DOHH2 (cell line): ENCODE measurements at regions not wholly inside any gene's neighbourhood (a gene's known extent, or its start where the extent isn't known, plus 50 kb on each side); places are given as distances from the start of the nearest gene placed in this dataset.

ENCODE experiments used
- CTCF ChIP-seq: fragments of 200-600 bp; sonication (generic); IDR thresholded peaks from one replicate; pipeline ENCODE4 v1.5.1; 2014; ENCODE audit warnings: antibody characterized with exemption, mild to moderate bottlenecking, low read depth, low read length; ENCODE audit not compliant: poor library complexity, severe bottlenecking
- EZH2phosphoT487 ChIP-seq: fragments of 200-600 bp; sonication (generic); IDR thresholded peaks from 2 replicates; pipeline ENCODE4 v1.6.1; 2017; ENCODE audit warnings: borderline replicate concordance, mild to moderate bottlenecking, antibody characterized with exemption, low read length, moderate library complexity, mixed read lengths

DNA sequence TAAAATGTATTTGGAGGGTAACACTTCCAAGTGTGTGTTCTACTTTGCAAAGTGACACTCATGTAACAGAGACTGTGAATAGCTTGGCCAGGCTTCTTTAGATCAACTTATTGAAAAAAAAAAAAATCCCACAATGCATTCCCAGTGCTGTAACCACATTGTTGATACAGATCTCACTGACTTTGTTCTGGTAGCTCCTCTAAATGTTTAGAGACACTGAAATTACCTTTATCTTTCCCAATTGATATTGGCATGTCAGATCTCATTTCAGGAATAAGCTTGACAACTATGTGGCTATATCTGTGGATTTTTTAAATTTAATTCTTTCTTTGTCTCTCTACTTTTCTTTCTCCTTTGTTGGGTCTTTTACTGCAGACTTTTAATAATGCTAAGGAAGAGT is 1018.9 kb upstream of the PRMT6 start:
- TF ChIP-seq CTCF (no peak), EZH2phosphoT487 (no peak)
